H1 (cell line): ENCODE measurements at regions not wholly inside any gene's neighbourhood (a gene's known extent, or its start where the extent isn't known, plus 50 kb on each side); places are given as distances from the start of the nearest gene placed in this dataset.

Experiments used
- BCL11A ChIP-seq, 2 experiments: IDR thresholded peaks; one replicate each; pipeline ENCODE4 v1.6.1; 2011; ENCODE audit warnings: low read depth in 2 of 2, low read length in 2 of 2, mild to moderate bottlenecking in 2 of 2
- CTBP2 ChIP-seq: IDR thresholded peaks from 2 replicates; pipeline ENCODE4 v1.7.0; 2011; ENCODE audit warnings: borderline replicate concordance, mild to moderate bottlenecking, moderate library complexity, mixed read lengths, low read length; ENCODE audit not compliant: insufficient read depth, insufficient read length
- CTCF ChIP-seq, 3 experiments: IDR thresholded peaks; 1 replicate in 2 of 3; 2 replicates in 1 of 3; pipeline versions ENCODE4 v1.5.1 to v1.6.1; 2011; ENCODE audit warnings: low read length in 3 of 3, mild to moderate bottlenecking in 3 of 3, inconsistent platforms in 2 of 3, low read depth in 1 of 3, moderate library complexity in 1 of 3; ENCODE audit not compliant: insufficient read depth in 1 of 3; ENCODE audit errors: control extremely low read depth in 1 of 3
- NRF1 ChIP-seq: IDR thresholded peaks from 2 replicates; pipeline ENCODE4 v1.6.1; 2011; ENCODE audit warnings: mild to moderate bottlenecking, low read depth, low read length, improper control_type of control experiment
- POU5F1 ChIP-seq: IDR thresholded peaks from 2 replicates; pipeline ENCODE4 v1.6.1; 2011; ENCODE audit warnings: low read depth, mild to moderate bottlenecking, low read length, moderate library complexity
- SIRT6 ChIP-seq: IDR thresholded peaks from one replicate; pipeline ENCODE4 v1.7.1; 2012; ENCODE audit warnings: low read length, inconsistent platforms
- SP4 ChIP-seq: IDR thresholded peaks from 2 replicates; pipeline ENCODE4 v1.6.1; 2012; ENCODE audit warnings: low read length, inconsistent platforms
- TBP ChIP-seq: IDR thresholded peaks from 2 replicates; pipeline ENCODE4 v1.6.1; 2011; ENCODE audit warnings: low read depth, low read length, improper control_type of control experiment

GRCh38 chr15:54707805-54708752, 488.7 kb downstream of the RSL24D1 start (continued):
- TF ChIP-seq CTCF (IDR thresholded peaks at IDR 0.05; ENCODE audit: control extremely low read depth in 1 of 3, insufficient read depth in 1 of 3, low read depth in 1 of 3, low read length in 3 of 3) (no peak), SIRT6 (no peak), NRF1 (no peak), POU5F1 (no peak), TBP (no peak), SP4 (no peak), BCL11A (IDR thresholded peaks at IDR 0.05; ENCODE audit: low read depth in 2 of 2, low read length in 2 of 2) (no peak), CTBP2 (no peak)
